A549 (cell line): ENCODE measurements at regions not wholly inside any gene's neighbourhood (a gene's known extent, or its start where the extent isn't known, plus 50 kb on each side); places are given as distances from the start of the nearest gene placed in this dataset.

Experiments used
- ATAC-seq, 2 experiments: fragments of 200-7000 bp in 1 of 2; fragments of >200 bp in 1 of 2; cut with Nextera tagmentation in 1 of 2; cut with Tn5 transposase in 1 of 2; 3 replicates each; pipeline versions ENCODE4 v1.8.0 to v1.9.1; 2018 to 2020; ENCODE audit warnings: mild to moderate bottlenecking in 1 of 2, moderate library complexity in 1 of 2
- CTCF ChIA-PET: fragments of 300-600 bp; sonication (Branson Sonifier 250); formaldehyde crosslinking; extraction: SDS; loops from one replicate; lab custom pipeline; 2021; ENCODE audit warnings: antibody characterized with exemption, inconsistent platforms; lab: Yijun Ruan, JAX
- POLR2A ChIA-PET: fragments of 350-600 bp; formaldehyde crosslinking; extraction: SDS; loops from one replicate; lab custom pipeline; 2021; ENCODE audit warnings: antibody characterized with exemption, inconsistent platforms; lab: Yijun Ruan, JAX
- DNase-seq, 2 experiments: peaks; one replicate each; pipeline versions ENCODE4 v3.0.0 to v3.0.0-alpha.2; 2011 to 2016; ENCODE audit warnings: low read depth in 1 of 2, low spot score in 1 of 2
- FAIRE-seq: peaks from 2 replicates; lab custom pipeline; 2011; peaks lifted over from hg19 to GRCh38; lab: Jason Lieb, UNC
- H3K27ac ChIP-seq, 2 experiments: fragments of >200 bp; sonication (Bioruptor Twin); formaldehyde crosslinking; 3 replicates each; pipeline ENCODE4 v1.5.1; 2016 to 2017
- H3K4me1 ChIP-seq: fragments of >200 bp; sonication (Bioruptor Twin); formaldehyde crosslinking; 3 replicates; pipeline ENCODE4 v1.6.1; 2016
- H3K4me2 ChIP-seq: fragments of >200 bp; sonication (Bioruptor Twin); formaldehyde crosslinking; 3 replicates; pipeline ENCODE4 v1.6.1; 2016
- H3K4me3 ChIP-seq: fragments of >200 bp; sonication (Bioruptor Twin); formaldehyde crosslinking; 3 replicates; pipeline ENCODE4 v1.5.1; 2016
- H3K9me3 ChIP-seq: fragments of >200 bp; sonication (Bioruptor Twin); formaldehyde crosslinking; 3 replicates; pipeline ENCODE4 v1.6.1; 2016
- BCL3 ChIP-seq: fragments of >200 bp; sonication (Bioruptor Twin); formaldehyde crosslinking; IDR thresholded peaks from 3 replicates; pipeline ENCODE4 v1.6.1; 2016
- CEBPB ChIP-seq, 2 experiments: fragments of >200 bp in 1 of 2; sonication (Bioruptor Twin) in 1 of 2; formaldehyde crosslinking in 1 of 2; IDR thresholded peaks; 2 replicates each; pipeline ENCODE4 v1.6.1; 2012 to 2016
- CTCF ChIP-seq: fragments of >200 bp; sonication (Bioruptor Twin); formaldehyde crosslinking; IDR thresholded peaks from 3 replicates; pipeline ENCODE4 v1.5.1; 2016
- E2F6 ChIP-seq: IDR thresholded peaks from 2 replicates; pipeline ENCODE4 v1.6.1; 2012; ENCODE audit warnings: low read depth, borderline replicate concordance
- FOSB ChIP-seq: fragments of 250-450 bp; sonication (Bioruptor Pico); IDR thresholded peaks from 2 replicates; pipeline ENCODE4 v1.5.0; 2020; ENCODE audit warnings: mild to moderate bottlenecking, moderate library complexity
- HDAC2 ChIP-seq: fragments of 200-600 bp; sonication (generic); IDR thresholded peaks from 2 replicates; pipeline ENCODE4 v1.6.1; 2016
- HOXB5 ChIP-seq: fragments of 250-450 bp; sonication (Bioruptor Pico); IDR thresholded peaks from 2 replicates; pipeline ENCODE4 v1.5.0; 2020; ENCODE audit warnings: mild to moderate bottlenecking, moderate library complexity
- KDM1A ChIP-seq: fragments of 200-600 bp; sonication (generic); IDR thresholded peaks from 2 replicates; pipeline ENCODE4 v1.6.1; 2016; ENCODE audit warnings: low read depth, mild to moderate bottlenecking
- MAFK ChIP-seq: fragments of 450-650 bp; IDR thresholded peaks from 2 replicates; pipeline ENCODE4 v1.6.1; 2014; ENCODE audit not compliant: partially characterized antibody
- PHF8 ChIP-seq: fragments of 200-600 bp; sonication (generic); IDR thresholded peaks from 2 replicates; pipeline ENCODE4 v1.6.1; 2016; ENCODE audit warnings: low read depth, mild to moderate bottlenecking, antibody characterized with exemption, moderate library complexity, borderline replicate concordance
- POLR2AphosphoS2 ChIP-seq: conservative IDR thresholded peaks from 2 replicates; pipeline ENCODE4 v1.6.1; 2012; ENCODE audit warnings: low read length, improper control_type of control experiment, inconsistent platforms
- RARB ChIP-seq: fragments of 250-450 bp; sonication (Bioruptor Pico); IDR thresholded peaks from 2 replicates; pipeline ENCODE4 v1.8.0; 2021; ENCODE audit warnings: mild to moderate bottlenecking, moderate library complexity
- REST ChIP-seq: fragments of 200-600 bp; sonication (generic); IDR thresholded peaks from 2 replicates; pipeline ENCODE4 v1.6.1; 2016; ENCODE audit warnings: antibody characterized with exemption, mild to moderate bottlenecking, moderate library complexity
- RFX5 ChIP-seq: fragments of 450-650 bp; IDR thresholded peaks from 2 replicates; pipeline ENCODE4 v1.7.1; 2014; ENCODE audit warnings: antibody characterized with exemption, mild to moderate bottlenecking, moderate library complexity
- USF2 ChIP-seq: fragments of 450-650 bp; IDR thresholded peaks from 2 replicates; pipeline ENCODE4 v1.6.1; 2014; ENCODE audit warnings: antibody characterized with exemption
- ZFP36 ChIP-seq: fragments of 450-650 bp; IDR thresholded peaks from 2 replicates; pipeline ENCODE4 v1.6.1; 2014; ENCODE audit warnings: borderline replicate concordance; ENCODE audit not compliant: partially characterized antibody
- WGBS: methylation state at CpG from one replicate; pipeline ENCODE4 v1.1.6; 2017; ENCODE audit errors: missing lambda C conversion rate; 5-methylcytosine and 5-hydroxymethylcytosine counted together

GRCh38 chr11:15640318-15640717, 525.6 kb downstream of the INSC start:
- no peak overlapping the region for H3K4me2 ChIP-seq
- H3K4me1 ChIP-seq: no peaks in the 10 kb centered on the region
- FAIRE-seq (no peak), ATAC-seq (no peak), DNase-seq (no peak)
- 48% methylated on average over 9 of the region's 9 CpGs for WGBS
- H3K9me3 ChIP-seq: no peaks in the 10 kb centered on the region
- H3K27ac ChIP-seq: no peak overlapping the region
- no peak overlapping the region for H3K4me3 ChIP-seq
- TF ChIP-seq PHF8 (no peak), CTCF (no peak), POLR2AphosphoS2 (no peak)
- TF ChIP-seq, all 56 proteins: peak for 0
- POLR2A ChIA-PET: no interaction called here
- CTCF ChIA-PET: interaction anchor here (1.5 kb wide), 1 partner anchor 10 kb away, joined by 3 read pairs; no protein-coding TSS in a partner anchor

GRCh38 chr11:15641271-15642045, 526.7 kb downstream of the INSC start:
- Histone ChIP-seq H3K4me1 (no peaks in the 10 kb centered on the region), H3K4me2 (no peak overlapping the region), H3K27ac (no peak overlapping the region), H3K9me3 (no peaks in the 10 kb centered on the region)
- ChIA-PET CTCF (interaction anchor here (0.8 to 1.0 kb wide), 3 partner anchors 8 to 973 kb away, joined by 3 to 4 read pairs (median 3); no protein-coding TSS in a partner anchor), POLR2A (no interaction called here)
- FAIRE-seq (no peak), DNase-seq (no peak), ATAC-seq (no peak)
- 22% methylated on average over 9 of the region's 9 CpGs for WGBS
- TF ChIP-seq RARB (no peak), FOSB (CRISPR knock-in tag) (no peak), HOXB5 (CRISPR knock-in tag) (no peak), REST (no peak), MAFK (no peak), HDAC2 (no peak), BCL3 (no peak), KDM1A (no peak), USF2 (no peak), CEBPB (IDR thresholded peaks at IDR 0.05) (no peak), RFX5 (no peak), ZFP36 (no peak), E2F6 (no peak)
- TF ChIP-seq, all 56 proteins: peak for 0
- no peak overlapping the region for H3K4me3 ChIP-seq
